SK-N-SH treated with all-trans-retinoic acid at 6 μM for 48 hours (cell line): ENCODE measurements at regions not wholly inside any gene's neighbourhood (a gene's known extent, or its start where the extent isn't known, plus 50 kb on each side); places are given as distances from the start of the nearest gene placed in this dataset.

ENCODE experiments used
- ARNTL ChIP-seq: fragments of 450-650 bp; formaldehyde crosslinking; IDR thresholded peaks from 2 replicates; pipeline ENCODE4 v1.5.0; 2020; ENCODE audit warnings: low read depth, mild to moderate bottlenecking, moderate library complexity, borderline replicate concordance
- ESRRG ChIP-seq: fragments of 250-450 bp; sonication (Bioruptor Pico); IDR thresholded peaks from 2 replicates; pipeline ENCODE4 v1.6.1; 2021; ENCODE audit warnings: mild to moderate bottlenecking
- RARB ChIP-seq: fragments of 250-450 bp; sonication (Bioruptor Pico); IDR thresholded peaks from 2 replicates; pipeline ENCODE4 v1.8.0; 2021; ENCODE audit warnings: mild to moderate bottlenecking, moderate library complexity
- TCF4 ChIP-seq: fragments of 250-450 bp; sonication (Bioruptor Pico); IDR thresholded peaks from 2 replicates; pipeline ENCODE4 v1.8.0; 2021; ENCODE audit warnings: mild to moderate bottlenecking, moderate library complexity, borderline replicate concordance
- ZFP3 ChIP-seq: fragments of 250-450 bp; sonication (Bioruptor Pico); IDR thresholded peaks from 2 replicates; pipeline ENCODE4 v1.5.0; 2020; ENCODE audit warnings: mild to moderate bottlenecking, moderate library complexity
- ZFP30 ChIP-seq: fragments of 450-650 bp; formaldehyde crosslinking; IDR thresholded peaks from 2 replicates; pipeline ENCODE4 v1.5.0; 2022; ENCODE audit warnings: mild to moderate bottlenecking, moderate library complexity
- ZNF565 ChIP-seq: fragments of 450-650 bp; formaldehyde crosslinking; conservative IDR thresholded peaks from 2 replicates; pipeline ENCODE4 v1.5.0; 2020; ENCODE audit warnings: low read depth, mild to moderate bottlenecking, moderate library complexity
- ZNF70 ChIP-seq: fragments of 450-650 bp; formaldehyde crosslinking; IDR thresholded peaks from 2 replicates; pipeline ENCODE4 v1.5.0; 2020; ENCODE audit warnings: mild to moderate bottlenecking, moderate library complexity
- TF ChIP-seq, protein P1 (sequence below): fragments of 250-450 bp; sonication (Bioruptor Pico); IDR thresholded peaks from 2 replicates; pipeline ENCODE4 v1.8.0; 2020; ENCODE audit warnings: mild to moderate bottlenecking, moderate library complexity, borderline replicate concordance
- TF ChIP-seq, protein P2 (sequence below): fragments of 250-450 bp; sonication (Bioruptor Pico); IDR thresholded peaks from 2 replicates; pipeline ENCODE4 v1.5.1; 2021; ENCODE audit warnings: mild to moderate bottlenecking, moderate library complexity

DNA sequence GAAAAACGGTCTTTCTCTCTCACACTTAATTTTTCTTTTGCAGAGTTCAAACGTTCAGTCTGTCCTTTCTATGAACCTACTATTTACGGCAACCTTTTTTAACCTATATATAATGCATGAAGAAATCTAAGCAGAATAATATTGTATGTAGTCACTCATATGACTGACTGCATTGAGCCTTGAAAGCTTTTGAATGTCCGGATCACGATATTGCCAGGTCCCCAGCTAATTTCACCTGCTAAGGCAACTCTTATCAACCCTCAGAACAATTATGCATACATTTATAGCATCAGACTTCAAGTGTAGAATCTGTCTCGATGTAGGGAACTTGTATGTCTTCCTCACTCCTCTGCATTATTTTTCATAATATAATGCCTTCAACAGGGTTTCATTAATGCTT, 1083.8 kb upstream of the KLHL29 start:
- no peak for TF ChIP-seq ZFP30 (CRISPR knock-in tag)
- TF ChIP-seq ARNTL (CRISPR knock-in tag) = no peak
- no peak for TF ChIP-seq RARB (CRISPR knock-in tag)
- TF ChIP-seq, protein P1, sequence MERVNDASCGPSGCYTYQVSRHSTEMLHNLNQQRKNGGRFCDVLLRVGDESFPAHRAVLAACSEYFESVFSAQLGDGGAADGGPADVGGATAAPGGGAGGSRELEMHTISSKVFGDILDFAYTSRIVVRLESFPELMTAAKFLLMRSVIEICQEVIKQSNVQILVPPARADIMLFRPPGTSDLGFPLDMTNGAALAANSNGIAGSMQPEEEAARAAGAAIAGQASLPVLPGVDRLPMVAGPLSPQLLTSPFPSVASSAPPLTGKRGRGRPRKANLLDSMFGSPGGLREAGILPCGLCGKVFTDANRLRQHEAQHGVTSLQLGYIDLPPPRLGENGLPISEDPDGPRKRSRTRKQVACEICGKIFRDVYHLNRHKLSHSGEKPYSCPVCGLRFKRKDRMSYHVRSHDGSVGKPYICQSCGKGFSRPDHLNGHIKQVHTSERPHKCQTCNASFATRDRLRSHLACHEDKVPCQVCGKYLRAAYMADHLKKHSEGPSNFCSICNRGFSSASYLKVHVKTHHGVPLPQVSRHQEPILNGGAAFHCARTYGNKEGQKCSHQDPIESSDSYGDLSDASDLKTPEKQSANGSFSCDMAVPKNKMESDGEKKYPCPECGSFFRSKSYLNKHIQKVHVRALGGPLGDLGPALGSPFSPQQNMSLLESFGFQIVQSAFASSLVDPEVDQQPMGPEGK (CRISPR knock-in tag) = no peak
- no peak for TF ChIP-seq ESRRG (CRISPR knock-in tag)
- no peak for TF ChIP-seq ZNF70
- TF ChIP-seq TCF4 (CRISPR knock-in tag) = no peak
- TF ChIP-seq, protein P2, sequence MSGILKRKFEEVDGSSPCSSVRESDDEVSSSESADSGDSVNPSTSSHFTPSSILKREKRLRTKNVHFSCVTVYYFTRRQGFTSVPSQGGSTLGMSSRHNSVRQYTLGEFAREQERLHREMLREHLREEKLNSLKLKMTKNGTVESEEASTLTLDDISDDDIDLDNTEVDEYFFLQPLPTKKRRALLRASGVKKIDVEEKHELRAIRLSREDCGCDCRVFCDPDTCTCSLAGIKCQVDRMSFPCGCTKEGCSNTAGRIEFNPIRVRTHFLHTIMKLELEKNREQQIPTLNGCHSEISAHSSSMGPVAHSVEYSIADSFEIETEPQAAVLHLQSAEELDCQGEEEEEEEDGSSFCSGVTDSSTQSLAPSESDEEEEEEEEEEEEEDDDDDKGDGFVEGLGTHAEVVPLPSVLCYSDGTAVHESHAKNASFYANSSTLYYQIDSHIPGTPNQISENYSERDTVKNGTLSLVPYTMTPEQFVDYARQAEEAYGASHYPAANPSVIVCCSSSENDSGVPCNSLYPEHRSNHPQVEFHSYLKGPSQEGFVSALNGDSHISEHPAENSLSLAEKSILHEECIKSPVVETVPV = no peak
- TF ChIP-seq ZNF565 (CRISPR knock-in tag) = no peak
- no peak for TF ChIP-seq ZFP3 (CRISPR knock-in tag)
